Activated T-helper 1 cell treated with anti-CD3 and anti-CD28 coated beads, Interleukin-2, amount 50 U/mL, for 16 hours (primary cell): ENCODE measurements at regions not wholly inside any gene's neighbourhood (a gene's known extent, or its start where the extent isn't known, plus 50 kb on each side); places are given as distances from the start of the nearest gene placed in this dataset.
"Not testable (repeated sequence)": the region's sequence is repeated elsewhere in the genome, so short reads cannot be mapped to it uniquely, and the experiment has no call there.

Experiments used
- DNase-seq, 2 donors: peaks; one replicate each; pipeline ENCODE4 v3.0.0-alpha.2; 2020; ENCODE audit warnings: low read depth in 1 of 2, low spot score in 1 of 2

- no peak for DNase-seq
Observed at GRCh38 chrX:26908218-26908617, 554.9 kb downstream of the PPP4R3C start.

GRCh38 chrX:26889574-26889973, 573.6 kb downstream of the PPP4R3C start:
- no peak for DNase-seq

GRCh38 chrX:26873736-26874135, 589.4 kb downstream of the PPP4R3C start:
- no peak for DNase-seq

GRCh38 chrX:26871967-26872366, 591.2 kb downstream of the PPP4R3C start:
- DNase-seq: no peak

GRCh38 chrX:26851981-26852380, 611.2 kb downstream of the PPP4R3C start:
- DNase-seq: no peak

- no peak for DNase-seq
Observed at GRCh38 chrX:26848511-26848910, 614.6 kb downstream of the PPP4R3C start.

GRCh38 chrX:26845056-26845455, 618.1 kb downstream of the PPP4R3C start:
- DNase-seq: no peak

- DNase-seq: no peak
Observed at GRCh38 chrX:26822448-26822847, 606.5 kb downstream of the MAGEB5 start.

GRCh38 chrX:26789751-26790150, 573.8 kb downstream of the MAGEB5 start:
- DNase-seq: no peak

GRCh38 chrX:26788402-26788998, 572.5 kb downstream of the MAGEB5 start:
- no peak for DNase-seq

GRCh38 chrX:26783512-26784225, 567.7 kb downstream of the MAGEB5 start:
- DNase-seq: no peak

- DNase-seq: no peak
Observed at GRCh38 chrX:26778320-26778888, 562.4 kb downstream of the MAGEB5 start.

GRCh38 chrX:26762253-26762652, 546.3 kb downstream of the MAGEB5 start:
- no peak for DNase-seq

- not testable (repeated sequence) for DNase-seq
Observed at GRCh38 chrX:26755760-26756159, 539.8 kb downstream of the MAGEB5 start.

- no peak for DNase-seq
Observed at GRCh38 chrX:26747877-26748276, 531.9 kb downstream of the MAGEB5 start.

- no peak for DNase-seq
Observed at GRCh38 chrX:26722666-26723428, 506.9 kb downstream of the MAGEB5 start.

- no peak for DNase-seq
Observed at GRCh38 chrX:26672571-26672970, 456.6 kb downstream of the MAGEB5 start.

GRCh38 chrX:26670521-26670920, 454.6 kb downstream of the MAGEB5 start:
- DNase-seq: no peak

- no peak for DNase-seq
Observed at GRCh38 chrX:26664919-26665318, 448.9 kb downstream of the MAGEB5 start.

GRCh38 chrX:26653050-26653449, 437.1 kb downstream of the MAGEB5 start:
- no peak for DNase-seq

GRCh38 chrX:26651755-26652154, 435.8 kb downstream of the MAGEB5 start:
- no peak for DNase-seq

GRCh38 chrX:26649534-26649933, 433.6 kb downstream of the MAGEB5 start:
- no peak for DNase-seq
